Thyroid gland (tissue), 4 donors: ENCODE measurements at regions not wholly inside any gene's neighbourhood (a gene's known extent, or its start where the extent isn't known, plus 50 kb on each side); places are given as distances from the start of the nearest gene placed in this dataset.
A peak's percentile ranks its signal among the peaks of the same experiment; 100 is the strongest.
"Not testable (repeated sequence)": the region's sequence is repeated elsewhere in the genome, so short reads cannot be mapped to it uniquely, and the experiment has no call there.

ENCODE experiments used
- DNase-seq, 2 donors: peaks; one replicate each; pipeline ENCODE4 v3.0.0-alpha.2; 2019
- H3K27ac ChIP-seq, 3 donors: fragments of 200-600 bp; sonication (generic); 1 replicate in 2 of 3; 2 replicates in 1 of 3; pipeline ENCODE4 v1.5.1; 2016 to 2019; ENCODE audit warnings: mild to moderate bottlenecking in 1 of 3, moderate library complexity in 1 of 3
- H3K27me3 ChIP-seq: fragments of 200-600 bp; sonication (generic); one replicate; pipeline ENCODE4 v1.5.1; 2019
- H3K36me3 ChIP-seq, 2 donors: fragments of 200-600 bp; sonication (generic); one replicate each; pipeline ENCODE4 v1.5.1; 2016 to 2019
- H3K4me1 ChIP-seq, 2 donors: fragments of 200-600 bp; sonication (generic); one replicate each; pipeline ENCODE4 v1.5.1; 2017 to 2019
- H3K4me3 ChIP-seq, 3 donors: fragments of 200-600 bp; sonication (generic); replicated peaks in 1 of 3; 1 replicate in 2 of 3; 2 replicates in 1 of 3; pipeline ENCODE4 v1.5.1; 2016; ENCODE audit warnings: mild to moderate bottlenecking in 1 of 3
- H3K9me3 ChIP-seq: fragments of 200-600 bp; sonication (generic); one replicate; pipeline ENCODE4 v1.5.1; 2017
- CTCF ChIP-seq, 6 experiments: fragments of 200-600 bp in 3 of 6; fragments of 450-650 bp in 3 of 6; sonication (generic) in 3 of 6; IDR thresholded peaks; one replicate each; pipeline ENCODE4 v1.5.1; 2016 to 2019; ENCODE audit warnings: antibody characterized with exemption in 6 of 6, mild to moderate bottlenecking in 2 of 6, inconsistent platforms in 1 of 6, moderate library complexity in 1 of 6
- POLR2A ChIP-seq, 2 donors: fragments of 450-650 bp; IDR thresholded peaks; one replicate each; pipeline ENCODE4 v1.6.1; 2017; ENCODE audit warnings: antibody characterized with exemption in 2 of 2, mild to moderate bottlenecking in 2 of 2, moderate library complexity in 1 of 2
- WGBS, 2 donors: methylation state at CpG; one replicate each; pipeline ENCODE4 v1.1.5; 2017; 5-methylcytosine and 5-hydroxymethylcytosine counted together
- intact Hi-C: fragments of 100-400 bp; cut with DNase I; formaldehyde crosslinking; loops from one replicate; pipeline ENCODE4 v1.15.1; 2023

- Histone ChIP-seq H3K27ac (no peak overlapping the region), H3K4me3 (no peak overlapping the region), H3K4me1 (peaks cover 0 to 6% of the 10 kb centered on the region in 2 donors), H3K36me3 (peaks cover 0 to 2% of the 10 kb centered on the region in 2 donors), H3K27me3 (no peaks in the 10 kb centered on the region), H3K9me3 (no peaks in the 10 kb centered on the region)
- WGBS, 2 donors = 96 to 97% methylated on average over 4 of the region's 4 CpGs
- TF ChIP-seq POLR2A (IDR thresholded peaks at IDR 0.05) (no peak), CTCF (IDR thresholded peaks at IDR 0.05) (no peak)
- no peak for DNase-seq
- intact Hi-C loops = loop anchor here (5.0 to 10.0 kb wide), 3 partner anchors 65 to 198 kb away; partner anchors contain the start of gene SEPTIN7
Measured at GRCh38 chr7:35909870-35910357, 109.1 kb downstream of the SEPTIN7 start.

- 86 to 94% methylated on average over 3 of the region's 3 CpGs for WGBS, 2 donors
- intact Hi-C loops = loop anchor here (10.0 kb wide), 1 partner anchor 64 kb away; no protein-coding TSS in a partner anchor
Measured at GRCh38 chr7:35910621-35911020, 109.8 kb downstream of the SEPTIN7 start.

GRCh38 chr7:35913350-35913749, 112.5 kb downstream of the SEPTIN7 start:
- 95 to 97% methylated on average over 2 of the region's 2 CpGs for WGBS, 2 donors
- not testable (repeated sequence) for H3K4me1 ChIP-seq, H3K4me3 ChIP-seq, H3K36me3 ChIP-seq, H3K9me3 ChIP-seq, H3K27ac ChIP-seq, H3K27me3 ChIP-seq, DNase-seq
- intact Hi-C loops = loop anchor here (10.0 kb wide), 1 partner anchor 61 kb away; no protein-coding TSS in a partner anchor

More at GRCh38 chr7:35910621-35911020, 109.8 kb downstream of the SEPTIN7 start:
- H3K27me3 ChIP-seq, H3K27ac ChIP-seq, H3K4me3 ChIP-seq, H3K9me3 ChIP-seq, DNase-seq, H3K4me1 ChIP-seq, H3K36me3 ChIP-seq: not testable (repeated sequence)

- not testable (repeated sequence) for H3K4me1 ChIP-seq, H3K4me3 ChIP-seq, H3K27me3 ChIP-seq, H3K27ac ChIP-seq, DNase-seq, H3K36me3 ChIP-seq, H3K9me3 ChIP-seq
- intact Hi-C loops = loop anchor here (10.0 kb wide), 1 partner anchor 61 kb away; no protein-coding TSS in a partner anchor
- 95 to 100% methylated on average over 1 of the region's 1 CpG for WGBS, 2 donors
Measured at GRCh38 chr7:35914214-35914613, 113.4 kb downstream of the SEPTIN7 start.

GRCh38 chr7:35915247-35915955, 114.5 kb downstream of the SEPTIN7 start:
- not testable (repeated sequence) for H3K27ac ChIP-seq, H3K4me1 ChIP-seq, H3K4me3 ChIP-seq, H3K36me3 ChIP-seq, H3K9me3 ChIP-seq, DNase-seq, H3K27me3 ChIP-seq
- WGBS, 2 donors = 88% methylated on average over 6 of the region's 6 CpGs
- intact Hi-C loops = loop anchor here (10.0 kb wide), 1 partner anchor 59 kb away; no protein-coding TSS in a partner anchor

- H3K4me1 ChIP-seq, H3K36me3 ChIP-seq, DNase-seq, H3K9me3 ChIP-seq, H3K27me3 ChIP-seq, H3K27ac ChIP-seq, H3K4me3 ChIP-seq: not testable (repeated sequence)
- intact Hi-C loops = loop anchor here (10.0 kb wide), 1 partner anchor 57 kb away; no protein-coding TSS in a partner anchor
- WGBS, 2 donors = 85 to 91% methylated on average over 7 to 8 of the region's 10 CpGs
Measured at GRCh38 chr7:35918217-35918616, 117.4 kb downstream of the SEPTIN7 start.

- H3K27ac ChIP-seq, H3K9me3 ChIP-seq, H3K36me3 ChIP-seq, H3K4me1 ChIP-seq, H3K4me3 ChIP-seq, DNase-seq, H3K27me3 ChIP-seq: not testable (repeated sequence)
- intact Hi-C loops = loop anchor here (10.0 kb wide), 1 partner anchor 55 kb away; no protein-coding TSS in a partner anchor
- WGBS, 2 donors = 50 to 51% methylated on average over 6 of the region's 6 CpGs
Measured at GRCh38 chr7:35919607-35920006, 118.8 kb downstream of the SEPTIN7 start.

- H3K4me1 ChIP-seq, H3K36me3 ChIP-seq, H3K4me3 ChIP-seq, intact Hi-C loops, H3K9me3 ChIP-seq, H3K27ac ChIP-seq, DNase-seq, H3K27me3 ChIP-seq: not testable (repeated sequence)
- WGBS, 2 donors = 79 to 87% methylated on average over 5 of the region's 5 CpGs
Measured at GRCh38 chr7:35921338-35921737, 120.5 kb downstream of the SEPTIN7 start.

- H3K9me3 ChIP-seq, H3K4me3 ChIP-seq, H3K27me3 ChIP-seq, H3K27ac ChIP-seq, H3K4me1 ChIP-seq, H3K36me3 ChIP-seq, intact Hi-C loops: not testable (repeated sequence)
- DNase-seq = peak; percentile 72 to 73
- 48 to 49% methylated on average over 7 of the region's 7 CpGs for WGBS, 2 donors
Measured at GRCh38 chr7:35924668-35925067, 123.8 kb downstream of the SEPTIN7 start.

- H3K27me3 ChIP-seq, H3K9me3 ChIP-seq, H3K4me1 ChIP-seq, DNase-seq, intact Hi-C loops, H3K27ac ChIP-seq, H3K36me3 ChIP-seq, H3K4me3 ChIP-seq: not testable (repeated sequence)
- 81 to 91% methylated on average over 7 to 9 of the region's 9 CpGs for WGBS, 2 donors
Measured at GRCh38 chr7:35926966-35927365, 126.1 kb downstream of the SEPTIN7 start.

- H3K36me3 ChIP-seq, H3K9me3 ChIP-seq, H3K4me3 ChIP-seq, intact Hi-C loops, H3K27ac ChIP-seq, H3K4me1 ChIP-seq, H3K27me3 ChIP-seq, DNase-seq: not testable (repeated sequence)
Measured at GRCh38 chr7:35931134-35931533, 130.3 kb downstream of the SEPTIN7 start.

- DNase-seq, H3K27me3 ChIP-seq, H3K4me1 ChIP-seq, intact Hi-C loops, H3K9me3 ChIP-seq, H3K36me3 ChIP-seq, H3K4me3 ChIP-seq, H3K27ac ChIP-seq: not testable (repeated sequence)
Measured at GRCh38 chr7:35931551-35931950, 130.7 kb downstream of the SEPTIN7 start.
